SK-N-SH (cell line): ENCODE measurements at regions not wholly inside any gene's neighbourhood (a gene's known extent, or its start where the extent isn't known, plus 50 kb on each side); places are given as distances from the start of the nearest gene placed in this dataset.

Experiments
- CHD2 ChIP-seq: fragments of 150-350 bp; IDR thresholded peaks from 2 replicates; pipeline ENCODE4 v1.6.1; 2018; ENCODE audit warnings: low read length; ENCODE audit not compliant: partially characterized antibody
- CTCF ChIP-seq: fragments of 200-600 bp; sonication (generic); IDR thresholded peaks from 2 replicates; pipeline ENCODE4 v1.6.1; 2017; ENCODE audit warnings: antibody characterized with exemption, mild to moderate bottlenecking, moderate library complexity
- SMC3 ChIP-seq: IDR thresholded peaks from 2 replicates; pipeline ENCODE4 v1.6.1; 2012; ENCODE audit warnings: low read depth, low read length, improper control_type of control experiment
- YY1 ChIP-seq: IDR thresholded peaks from 2 replicates; pipeline ENCODE4 v1.4.0; 2012; ENCODE audit warnings: low read depth, mild to moderate bottlenecking

GRCh38 chr6:146870760-146871159 is 272.0 kb downstream of the ADGB start:
- TF ChIP-seq SMC3 (no peak), CTCF (no peak), CHD2 (no peak), YY1 (no peak)
